Naive B cell (primary cell): ENCODE measurements at regions not wholly inside any gene's neighbourhood (a gene's known extent, or its start where the extent isn't known, plus 50 kb on each side); places are given as distances from the start of the nearest gene placed in this dataset.

Source experiments
- ATAC-seq, 2 donors: fragments of 150-1000 bp; cut with Tn5 transposase; 2 replicates each; pipeline ENCODE4 v1.10.0; 2021; ENCODE audit warnings: low read depth in 2 of 2, mild to moderate bottlenecking in 2 of 2, moderate library complexity in 2 of 2
- DNase-seq: peaks from one replicate; pipeline ENCODE4 v3.0.0; 2022
- H3K27ac Mint-ChIP-seq, 6 donors: one replicate each; pipeline ENCODE4 v1.8.0; 2020 to 2022; ENCODE audit warnings: mild to moderate bottlenecking in 6 of 6, mixed read lengths in 6 of 6, moderate library complexity in 5 of 6, inconsistent platforms in 2 of 6
- H3K27me3 Mint-ChIP-seq, 3 donors: one replicate each; pipeline ENCODE4 v1.8.0; 2021 to 2022; ENCODE audit warnings: mixed read lengths in 3 of 3, mild to moderate bottlenecking in 1 of 3
- H3K36me3 Mint-ChIP-seq, 2 donors: one replicate each; pipeline ENCODE4 v1.8.0; 2020 to 2022; ENCODE audit warnings: mixed read lengths in 2 of 2, inconsistent platforms in 1 of 2, mild to moderate bottlenecking in 1 of 2
- H3K4me1 Mint-ChIP-seq, 3 donors: one replicate each; pipeline ENCODE4 v1.8.0; 2020 to 2022; ENCODE audit warnings: mixed read lengths in 3 of 3, inconsistent platforms in 1 of 3, mild to moderate bottlenecking in 1 of 3, moderate library complexity in 1 of 3
- H3K4me3 Mint-ChIP-seq, 8 donors: one replicate each; pipeline ENCODE4 v1.8.0; 2020 to 2022; ENCODE audit warnings: mild to moderate bottlenecking in 8 of 8, mixed read lengths in 8 of 8, moderate library complexity in 8 of 8, inconsistent platforms in 2 of 8
- H3K9me3 Mint-ChIP-seq, 7 donors: one replicate each; pipeline ENCODE4 v1.8.0; 2020 to 2022; ENCODE audit warnings: mixed read lengths in 7 of 7, mild to moderate bottlenecking in 5 of 7, inconsistent platforms in 2 of 7, moderate library complexity in 1 of 7

- ATAC-seq (no peak), DNase-seq (no peak)
- Mint-ChIP-seq H3K36me3 (peaks cover 0 to 3% of the 10 kb centered on the region in 2 donors), H3K27ac (peak overlapping the region in 1 of 6 donors; percentile 0), H3K4me3 (peak overlapping the region in 1 of 8 donors; percentile 62), H3K4me1 (peaks cover 64 to 78% (median 69%) of the 10 kb centered on the region in 3 donors), H3K9me3 (no peaks in the 10 kb centered on the region), H3K27me3 (no peaks in the 10 kb centered on the region)
Measured at GRCh38 chr5:87099291-87099839, 168.3 kb upstream of the RASA1 start.

- Mint-ChIP-seq H3K4me1 (peaks cover 64 to 73% (median 69%) of the 10 kb centered on the region in 3 donors), H3K4me3 (peak overlapping the region in 2 of 8 donors; percentile 1 to 69)
Measured at GRCh38 chr5:87099968-87100367, 167.7 kb upstream of the RASA1 start.

GRCh38 chr5:87101321-87101720 lies 166.4 kb upstream of the RASA1 start:
- Mint-ChIP-seq H3K27me3 (no peaks in the 10 kb centered on the region), H3K4me1 (peaks cover 62 to 68% (median 63%) of the 10 kb centered on the region in 3 donors), H3K4me3 (peak overlapping the region in 5 of 8 donors; percentile 17 to 64 (median 40)), H3K9me3 (peaks cover 0 to 4% (median 0%) of the 10 kb centered on the region in 7 donors), H3K36me3 (peaks cover 3 to 7% of the 10 kb centered on the region in 2 donors), H3K27ac (peak overlapping the region; percentile 41 to 82 (median 66))
- ATAC-seq = peak in 1 of 2 donors; percentile 33
- DNase-seq = no peak

More at GRCh38 chr5:87099968-87100367, 167.7 kb upstream of the RASA1 start:
- ATAC-seq (no peak), DNase-seq (no peak)
- Mint-ChIP-seq H3K36me3 (peaks cover under 1 to 3% of the 10 kb centered on the region in 2 donors), H3K9me3 (no peaks in the 10 kb centered on the region), H3K27me3 (no peaks in the 10 kb centered on the region), H3K27ac (peak overlapping the region in 2 of 6 donors; percentile 60 to 77)

GRCh38 chr5:87102841-87103240 lies 164.8 kb upstream of the RASA1 start:
- peaks cover 52 to 60% (median 57%) of the 10 kb centered on the region in 3 donors for H3K4me1 Mint-ChIP-seq

GRCh38 chr5:87103616-87104287 lies 163.9 kb upstream of the RASA1 start:
- Mint-ChIP-seq H3K27me3 (no peaks in the 10 kb centered on the region), H3K9me3 (peaks cover 0 to 4% (median 0%) of the 10 kb centered on the region in 7 donors), H3K4me1 (peaks cover 46 to 53% (median 51%) of the 10 kb centered on the region in 3 donors), H3K27ac (peak overlapping the region; percentile 50 to 97 (median 86)), H3K36me3 (peaks cover 0 to 7% of the 10 kb centered on the region in 2 donors), H3K4me3 (peak overlapping the region; percentile 18 to 88 (median 77))
- ATAC-seq = peak; percentile 99
- DNase-seq = peak; percentile 46

More at GRCh38 chr5:87102841-87103240, 164.8 kb upstream of the RASA1 start:
- peak overlapping the region in 4 of 8 donors; percentile 19 to 88 (median 75) for H3K4me3 Mint-ChIP-seq
- H3K27me3 Mint-ChIP-seq = no peaks in the 10 kb centered on the region
- no peak for ATAC-seq
- peaks cover 0 to 4% (median 0%) of the 10 kb centered on the region in 7 donors for H3K9me3 Mint-ChIP-seq
- DNase-seq = no peak
- peak overlapping the region; percentile 42 to 97 (median 80) for H3K27ac Mint-ChIP-seq
- peaks cover 3 to 7% of the 10 kb centered on the region in 2 donors for H3K36me3 Mint-ChIP-seq

GRCh38 chr5:87105577-87105976 lies 162.1 kb upstream of the RASA1 start:
- peaks cover 0 to 7% of the 10 kb centered on the region in 2 donors for H3K36me3 Mint-ChIP-seq
- DNase-seq (no peak), ATAC-seq (no peak)
- no peak overlapping the region for H3K27ac Mint-ChIP-seq
- no peaks in the 10 kb centered on the region for H3K27me3 Mint-ChIP-seq
- H3K4me3 Mint-ChIP-seq = no peak overlapping the region
- peaks cover 0 to 4% (median 0%) of the 10 kb centered on the region in 7 donors for H3K9me3 Mint-ChIP-seq
- H3K4me1 Mint-ChIP-seq = peaks cover 31 to 40% (median 36%) of the 10 kb centered on the region in 3 donors

GRCh38 chr5:87109746-87110145 lies 157.9 kb upstream of the RASA1 start:
- no peak overlapping the region for H3K27ac Mint-ChIP-seq
- peaks cover 0 to 4% (median 0%) of the 10 kb centered on the region in 7 donors for H3K9me3 Mint-ChIP-seq
- no peaks in the 10 kb centered on the region for H3K27me3 Mint-ChIP-seq
- no peak overlapping the region for H3K4me3 Mint-ChIP-seq
- peaks cover 21 to 25% (median 22%) of the 10 kb centered on the region in 3 donors for H3K4me1 Mint-ChIP-seq
- ATAC-seq = no peak
- no peak for DNase-seq
- H3K36me3 Mint-ChIP-seq = peaks cover 0 to 7% of the 10 kb centered on the region in 2 donors

GRCh38 chr5:87110721-87111120 lies 157.0 kb upstream of the RASA1 start:
- DNase-seq = no peak
- Mint-ChIP-seq H3K9me3 (no peaks in the 10 kb centered on the region), H3K36me3 (no peaks in the 10 kb centered on the region), H3K27me3 (no peaks in the 10 kb centered on the region), H3K27ac (peak overlapping the region in 1 of 6 donors; percentile 71), H3K4me1 (peaks cover 21 to 23% (median 22%) of the 10 kb centered on the region in 3 donors), H3K4me3 (no peak overlapping the region)
- no peak for ATAC-seq

- ATAC-seq = no peak
- DNase-seq = no peak
- H3K4me1 Mint-ChIP-seq = peaks cover 33 to 37% (median 35%) of the 10 kb centered on the region in 3 donors
- H3K27me3 Mint-ChIP-seq = no peaks in the 10 kb centered on the region
- peak overlapping the region in 5 of 8 donors; percentile 21 to 65 (median 35) for H3K4me3 Mint-ChIP-seq
- H3K27ac Mint-ChIP-seq = peak overlapping the region in 3 of 6 donors; percentile 34 to 59 (median 54)
- H3K9me3 Mint-ChIP-seq = no peaks in the 10 kb centered on the region
- no peaks in the 10 kb centered on the region for H3K36me3 Mint-ChIP-seq
Measured at GRCh38 chr5:87113861-87114260, 153.8 kb upstream of the RASA1 start.

GRCh38 chr5:87114631-87115030 lies 153.1 kb upstream of the RASA1 start:
- Mint-ChIP-seq H3K27me3 (no peaks in the 10 kb centered on the region), H3K36me3 (no peaks in the 10 kb centered on the region), H3K9me3 (no peaks in the 10 kb centered on the region), H3K4me1 (peaks cover 41 to 45% (median 43%) of the 10 kb centered on the region in 3 donors), H3K27ac (no peak overlapping the region), H3K4me3 (no peak overlapping the region)
- no peak for DNase-seq
- no peak for ATAC-seq

GRCh38 chr5:87115839-87116364 lies 151.8 kb upstream of the RASA1 start:
- Mint-ChIP-seq H3K36me3 (no peaks in the 10 kb centered on the region), H3K4me1 (peaks cover 52 to 58% (median 55%) of the 10 kb centered on the region in 3 donors), H3K27ac (no peak overlapping the region), H3K27me3 (no peaks in the 10 kb centered on the region), H3K9me3 (no peaks in the 10 kb centered on the region), H3K4me3 (peak overlapping the region in 1 of 8 donors; percentile 16)
- no peak for ATAC-seq
- no peak for DNase-seq

- H3K36me3 Mint-ChIP-seq = no peaks in the 10 kb centered on the region
- H3K27me3 Mint-ChIP-seq = no peaks in the 10 kb centered on the region
- peaks cover 56 to 68% (median 59%) of the 10 kb centered on the region in 3 donors for H3K4me1 Mint-ChIP-seq
- ATAC-seq (peak in 1 of 2 donors; percentile 48), DNase-seq (peak; percentile 1)
- no peak overlapping the region for H3K4me3 Mint-ChIP-seq
- no peaks in the 10 kb centered on the region for H3K9me3 Mint-ChIP-seq
- peak overlapping the region in 1 of 6 donors; percentile 48 for H3K27ac Mint-ChIP-seq
Measured at GRCh38 chr5:87116825-87117512, 150.7 kb upstream of the RASA1 start.

- H3K4me3 Mint-ChIP-seq = no peak overlapping the region
- DNase-seq = no peak
- peaks cover 45 to 63% (median 52%) of the 10 kb centered on the region in 3 donors for H3K4me1 Mint-ChIP-seq
- H3K27me3 Mint-ChIP-seq = no peaks in the 10 kb centered on the region
- no peaks in the 10 kb centered on the region for H3K9me3 Mint-ChIP-seq
- no peak for ATAC-seq
- H3K36me3 Mint-ChIP-seq = no peaks in the 10 kb centered on the region
- H3K27ac Mint-ChIP-seq = peak overlapping the region in 4 of 6 donors; percentile 42 to 76 (median 58)
Measured at GRCh38 chr5:87119588-87119987, 148.1 kb upstream of the RASA1 start.
